Activated CD4-positive, CD25-positive, alpha-beta regulatory T cell (primary cell): ENCODE measurements at regions not wholly inside any gene's neighbourhood (a gene's known extent, or its start where the extent isn't known, plus 50 kb on each side); places are given as distances from the start of the nearest gene placed in this dataset.

Source experiments
- DNase-seq, 4 experiments: peaks; one replicate each; lab custom pipeline; 2025; lab: John Stamatoyannopoulos, UW

- DNase-seq: no peak
Measured at GRCh38 chr5:104223885-104224773, 661.5 kb upstream of the NUDT12 start.

GRCh38 chr5:104218200-104218599 lies 655.6 kb upstream of the NUDT12 start:
- DNase-seq: no peak

GRCh38 chr5:104213216-104213615 lies 650.6 kb upstream of the NUDT12 start:
- no peak for DNase-seq

- DNase-seq: no peak
Measured at GRCh38 chr5:104199771-104200170, 637.2 kb upstream of the NUDT12 start.

- no peak for DNase-seq
Measured at GRCh38 chr5:104198156-104198555, 635.6 kb upstream of the NUDT12 start.

- no peak for DNase-seq
Measured at GRCh38 chr5:104189909-104190308, 627.3 kb upstream of the NUDT12 start.

- DNase-seq: no peak
Measured at GRCh38 chr5:104189031-104189430, 626.4 kb upstream of the NUDT12 start.

GRCh38 chr5:104187656-104188055 lies 625.1 kb upstream of the NUDT12 start:
- DNase-seq: no peak

GRCh38 chr5:104186510-104186909 lies 623.9 kb upstream of the NUDT12 start:
- DNase-seq: no peak

GRCh38 chr5:104186100-104186499 lies 623.5 kb upstream of the NUDT12 start:
- no peak for DNase-seq

- DNase-seq: no peak
Measured at GRCh38 chr5:104184264-104184663, 621.7 kb upstream of the NUDT12 start.

- no peak for DNase-seq
Measured at GRCh38 chr5:104178829-104179456, 616.4 kb upstream of the NUDT12 start.

GRCh38 chr5:104178066-104178465 lies 615.5 kb upstream of the NUDT12 start:
- DNase-seq: no peak

- DNase-seq: no peak
Measured at GRCh38 chr5:104177651-104178050, 615.1 kb upstream of the NUDT12 start.

GRCh38 chr5:104172976-104173375 lies 610.4 kb upstream of the NUDT12 start:
- DNase-seq: no peak

- no peak for DNase-seq
Measured at GRCh38 chr5:104171958-104172690, 609.5 kb upstream of the NUDT12 start.

GRCh38 chr5:104170926-104171325 lies 608.3 kb upstream of the NUDT12 start:
- no peak for DNase-seq

- DNase-seq: no peak
Measured at GRCh38 chr5:104146652-104147051, 584.1 kb upstream of the NUDT12 start.

GRCh38 chr5:104139840-104140239 lies 577.3 kb upstream of the NUDT12 start:
- no peak for DNase-seq

- no peak for DNase-seq
Measured at GRCh38 chr5:104130320-104130719, 567.7 kb upstream of the NUDT12 start.

- DNase-seq: no peak
Measured at GRCh38 chr5:104128348-104128747, 565.8 kb upstream of the NUDT12 start.

- DNase-seq: no peak
Measured at GRCh38 chr5:104126980-104127379, 564.4 kb upstream of the NUDT12 start.

- no peak for DNase-seq
Measured at GRCh38 chr5:104119529-104119928, 556.9 kb upstream of the NUDT12 start.
